ENCODE measurements at regions not wholly inside any gene's neighbourhood (a gene's known extent, or its start where the extent isn't known, plus 50 kb on each side); places are given as distances from the start of the nearest gene placed in this dataset.
A peak's percentile ranks its signal among the peaks of the same experiment; 100 is the strongest.

DNA sequence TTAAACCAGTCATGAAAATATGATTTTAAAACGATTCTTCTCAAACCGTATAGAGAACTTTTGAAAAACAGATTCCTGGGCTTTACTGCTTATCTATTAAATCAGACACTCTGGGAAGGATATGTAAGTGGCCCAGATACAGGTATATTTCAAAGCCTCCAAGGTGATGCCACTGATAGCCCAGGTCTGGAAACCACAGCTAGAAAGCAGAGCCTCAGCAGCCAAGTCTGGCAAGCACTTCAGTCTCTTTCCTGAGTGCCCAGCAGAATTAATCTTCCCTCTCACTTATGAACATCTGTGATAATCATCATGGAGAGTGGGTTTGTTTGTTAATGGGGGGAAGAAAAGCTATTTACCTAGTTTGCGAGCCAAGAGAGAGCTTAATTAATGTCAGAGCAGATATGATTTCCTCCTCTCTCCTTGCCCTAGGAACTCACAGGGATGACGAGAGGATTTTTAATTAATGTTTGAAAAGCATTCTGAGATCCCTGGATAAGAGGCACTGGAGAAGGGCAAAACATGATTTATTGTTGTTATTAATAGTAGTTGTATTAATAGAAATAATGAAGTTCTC is 368.4 kb downstream of the TLE1 start:
- TF ChIP-seq, protein P1, sequence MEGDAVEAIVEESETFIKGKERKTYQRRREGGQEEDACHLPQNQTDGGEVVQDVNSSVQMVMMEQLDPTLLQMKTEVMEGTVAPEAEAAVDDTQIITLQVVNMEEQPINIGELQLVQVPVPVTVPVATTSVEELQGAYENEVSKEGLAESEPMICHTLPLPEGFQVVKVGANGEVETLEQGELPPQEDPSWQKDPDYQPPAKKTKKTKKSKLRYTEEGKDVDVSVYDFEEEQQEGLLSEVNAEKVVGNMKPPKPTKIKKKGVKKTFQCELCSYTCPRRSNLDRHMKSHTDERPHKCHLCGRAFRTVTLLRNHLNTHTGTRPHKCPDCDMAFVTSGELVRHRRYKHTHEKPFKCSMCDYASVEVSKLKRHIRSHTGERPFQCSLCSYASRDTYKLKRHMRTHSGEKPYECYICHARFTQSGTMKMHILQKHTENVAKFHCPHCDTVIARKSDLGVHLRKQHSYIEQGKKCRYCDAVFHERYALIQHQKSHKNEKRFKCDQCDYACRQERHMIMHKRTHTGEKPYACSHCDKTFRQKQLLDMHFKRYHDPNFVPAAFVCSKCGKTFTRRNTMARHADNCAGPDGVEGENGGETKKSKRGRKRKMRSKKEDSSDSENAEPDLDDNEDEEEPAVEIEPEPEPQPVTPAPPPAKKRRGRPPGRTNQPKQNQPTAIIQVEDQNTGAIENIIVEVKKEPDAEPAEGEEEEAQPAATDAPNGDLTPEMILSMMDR (IDR thresholded peaks at IDR 0.05; ENCODE audit: low read depth, low read length) = no peak
- no peak for DNase-seq (ENCODE audit: extremely low read depth, low read depth)

DNA sequence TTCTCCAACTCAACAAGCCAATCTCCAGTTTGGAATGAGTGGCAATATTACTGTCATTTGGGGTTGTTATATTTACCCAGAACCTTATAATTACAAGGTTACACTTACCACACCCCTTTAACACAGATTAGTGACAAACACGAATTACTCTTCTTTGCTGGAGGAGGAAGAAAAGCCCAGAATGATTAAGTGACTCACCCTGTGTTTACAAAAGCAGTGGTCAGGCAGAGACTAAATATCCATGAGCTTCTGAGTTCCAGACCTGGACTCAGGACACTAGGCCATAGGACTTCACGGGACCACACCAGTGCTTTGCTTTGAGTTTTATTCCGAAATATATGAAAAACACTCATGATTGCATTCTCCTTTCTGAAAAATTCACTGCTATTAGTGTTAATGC is 370.8 kb downstream of the TLE1 start:
- DNase-seq (ENCODE audit: extremely low read depth, low read depth) = peak; percentile 23
- TF ChIP-seq, protein P1 (IDR thresholded peaks at IDR 0.05; ENCODE audit: low read depth, low read length) = no peak

DNA sequence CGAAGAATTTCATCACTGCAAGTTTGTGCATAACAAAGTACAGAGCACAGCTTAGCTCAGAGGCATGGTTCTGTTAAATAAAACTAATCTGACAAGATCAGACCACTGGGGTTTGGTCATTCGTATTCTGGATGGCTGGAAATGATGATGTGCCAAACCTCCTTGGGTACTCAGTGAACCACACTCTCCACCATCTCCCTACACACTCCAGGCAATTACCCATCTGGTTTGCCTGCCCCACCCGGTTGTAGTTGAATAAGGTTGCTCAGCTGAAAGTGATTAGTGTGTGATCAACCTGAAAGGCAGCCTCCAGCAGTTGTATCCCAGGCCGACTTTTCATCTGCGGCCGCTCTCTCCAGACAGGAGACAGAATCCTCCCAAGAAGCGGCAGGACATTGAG is 371.4 kb downstream of the TLE1 start:
- peak; percentile 94 for DNase-seq (ENCODE audit: extremely low read depth, low read depth)

DNA sequence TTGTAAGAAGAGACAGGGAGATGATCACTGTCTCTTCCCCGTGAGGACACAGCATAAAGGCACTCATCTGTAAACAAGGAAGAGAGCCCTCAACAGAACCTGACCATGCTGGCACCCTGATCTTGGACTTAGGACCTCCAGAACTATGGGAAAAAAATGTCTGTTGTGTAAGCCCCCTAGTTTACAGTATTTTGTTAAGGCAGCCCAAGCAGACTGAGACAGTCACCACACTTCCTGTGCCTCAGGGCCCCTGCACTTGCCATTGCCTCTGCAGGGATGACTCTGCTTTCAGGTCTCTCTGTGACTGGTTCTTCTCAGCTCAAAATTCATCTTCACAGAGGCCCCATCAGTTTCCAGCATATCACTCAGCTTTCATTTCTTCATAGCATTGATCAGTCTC is 372.1 kb downstream of the TLE1 start:
- TF ChIP-seq, protein P1 (IDR thresholded peaks at IDR 0.05; ENCODE audit: low read depth, low read length) = no peak
- DNase-seq (ENCODE audit: extremely low read depth, low read depth) = no peak

More for the DNA sequence above, 371.4 kb downstream of the TLE1 start:
- TF ChIP-seq, protein P1 (IDR thresholded peaks at IDR 0.05; ENCODE audit: low read depth, low read length) = no peak

GRCh38 chr9:81314490-81314889 is 374.9 kb downstream of the TLE1 start:
- no peak for DNase-seq (ENCODE audit: extremely low read depth, low read depth)
- TF ChIP-seq, protein P1 (IDR thresholded peaks at IDR 0.05; ENCODE audit: low read depth, low read length) = no peak

DNA sequence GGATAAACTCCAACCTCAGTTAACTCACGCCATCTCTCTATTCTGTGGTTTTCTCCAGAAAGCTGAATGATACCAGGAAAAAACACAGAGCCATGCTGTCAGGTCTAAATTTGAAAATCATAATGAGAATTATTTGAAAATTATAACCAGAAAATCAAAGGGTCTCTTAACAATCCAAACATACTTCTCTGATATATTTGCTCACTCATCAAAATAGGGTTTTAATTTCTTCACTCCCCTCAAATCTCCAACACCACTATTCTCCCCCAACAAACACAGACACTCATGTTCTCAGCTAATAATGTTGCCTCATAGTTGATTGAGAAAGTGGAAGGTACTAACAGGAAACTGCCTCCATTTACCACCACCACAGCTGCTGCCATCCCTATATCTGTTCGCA is 375.5 kb downstream of the TLE1 start:
- TF ChIP-seq, protein P1 (IDR thresholded peaks at IDR 0.05; ENCODE audit: low read depth, low read length) = no peak
- no peak for DNase-seq (ENCODE audit: extremely low read depth, low read depth)

- DNase-seq (ENCODE audit: extremely low read depth, low read depth) = no peak
- TF ChIP-seq, protein P1 (IDR thresholded peaks at IDR 0.05; ENCODE audit: low read depth, low read length) = no peak; the same call in 1 of the 2 replicates
These were observed 377.0 kb downstream of the TLE1 start for GRCh38 chr9:81312346-81312745.

Data from AG09319 (cell line).